ENCODE measurements at regions not wholly inside any gene's neighbourhood (a gene's known extent, or its start where the extent isn't known, plus 50 kb on each side); places are given as distances from the start of the nearest gene placed in this dataset.

DNA sequence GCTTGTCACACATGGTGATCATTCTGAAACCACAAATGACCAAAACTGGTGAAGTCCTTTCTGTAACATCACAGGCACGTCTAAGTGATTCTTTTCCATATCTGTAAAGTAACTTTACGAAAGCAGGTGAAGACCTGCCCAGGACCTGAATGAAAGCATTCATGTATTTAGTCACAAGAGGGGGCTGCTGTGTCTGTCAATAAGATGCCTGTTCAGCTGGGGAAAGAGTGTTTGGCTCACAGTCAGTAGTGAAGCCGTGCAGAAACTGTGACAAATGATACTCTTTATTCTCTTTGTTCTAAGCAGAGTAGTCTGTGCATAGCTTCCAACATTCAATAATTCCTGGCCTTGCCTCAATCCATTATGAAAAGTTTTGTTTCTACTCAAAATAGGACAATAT, 373.5 kb upstream of the OR4E1 start (continued):
- TF ChIP-seq, protein P1, sequence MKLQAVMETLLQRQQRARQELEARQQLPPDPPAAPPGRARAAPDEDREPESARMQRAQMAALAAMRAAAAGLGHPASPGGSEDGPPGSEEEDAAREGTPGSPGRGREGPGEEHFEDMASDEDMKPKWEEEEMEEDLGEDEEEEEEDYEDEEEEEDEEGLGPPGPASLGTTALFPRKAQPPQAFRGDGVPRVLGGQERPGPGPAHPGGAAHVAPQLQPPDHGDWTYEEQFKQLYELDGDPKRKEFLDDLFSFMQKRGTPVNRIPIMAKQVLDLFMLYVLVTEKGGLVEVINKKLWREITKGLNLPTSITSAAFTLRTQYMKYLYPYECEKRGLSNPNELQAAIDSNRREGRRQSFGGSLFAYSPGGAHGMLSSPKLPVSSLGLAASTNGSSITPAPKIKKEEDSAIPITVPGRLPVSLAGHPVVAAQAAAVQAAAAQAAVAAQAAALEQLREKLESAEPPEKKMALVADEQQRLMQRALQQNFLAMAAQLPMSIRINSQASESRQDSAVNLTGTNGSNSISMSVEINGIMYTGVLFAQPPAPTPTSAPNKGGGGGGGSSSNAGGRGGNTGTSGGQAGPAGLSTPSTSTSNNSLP (IDR thresholded peaks at IDR 0.05; ENCODE audit: low read depth, low read length): peak; percentile 46; the same call in 1 of the 2 replicates
- TF ChIP-seq ZNF678 (CRISPR knock-in tag; IDR thresholded peaks at IDR 0.05): no peak
- no peak for TF ChIP-seq SP2 (CRISPR knock-in tag; IDR thresholded peaks at IDR 0.05)
- no peak for TF ChIP-seq EZH2 (conservative IDR thresholded peaks at IDR 0.05; ENCODE audit: low read depth, low read length)
- TF ChIP-seq JARID2 (CRISPR knock-in tag; IDR thresholded peaks at IDR 0.05; ENCODE audit: insufficient replicate concordance): no peak
- TF ChIP-seq SMC3 (IDR thresholded peaks at IDR 0.05; ENCODE audit: low read length): peak; percentile 31; the same call in 1 of the 2 replicates
- no peak for TF ChIP-seq TCF7L2 (IDR thresholded peaks at IDR 0.05; ENCODE audit: low read depth, low read length)
- no peak for TF ChIP-seq ERF (CRISPR knock-in tag; IDR thresholded peaks at IDR 0.05)
- no peak for TF ChIP-seq POLR2AphosphoS2 (IDR thresholded peaks at IDR 0.05; ENCODE audit: low read depth, low read length)
- TF ChIP-seq, protein P2, sequence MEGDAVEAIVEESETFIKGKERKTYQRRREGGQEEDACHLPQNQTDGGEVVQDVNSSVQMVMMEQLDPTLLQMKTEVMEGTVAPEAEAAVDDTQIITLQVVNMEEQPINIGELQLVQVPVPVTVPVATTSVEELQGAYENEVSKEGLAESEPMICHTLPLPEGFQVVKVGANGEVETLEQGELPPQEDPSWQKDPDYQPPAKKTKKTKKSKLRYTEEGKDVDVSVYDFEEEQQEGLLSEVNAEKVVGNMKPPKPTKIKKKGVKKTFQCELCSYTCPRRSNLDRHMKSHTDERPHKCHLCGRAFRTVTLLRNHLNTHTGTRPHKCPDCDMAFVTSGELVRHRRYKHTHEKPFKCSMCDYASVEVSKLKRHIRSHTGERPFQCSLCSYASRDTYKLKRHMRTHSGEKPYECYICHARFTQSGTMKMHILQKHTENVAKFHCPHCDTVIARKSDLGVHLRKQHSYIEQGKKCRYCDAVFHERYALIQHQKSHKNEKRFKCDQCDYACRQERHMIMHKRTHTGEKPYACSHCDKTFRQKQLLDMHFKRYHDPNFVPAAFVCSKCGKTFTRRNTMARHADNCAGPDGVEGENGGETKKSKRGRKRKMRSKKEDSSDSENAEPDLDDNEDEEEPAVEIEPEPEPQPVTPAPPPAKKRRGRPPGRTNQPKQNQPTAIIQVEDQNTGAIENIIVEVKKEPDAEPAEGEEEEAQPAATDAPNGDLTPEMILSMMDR (CRISPR knock-in tag; IDR thresholded peaks at IDR 0.05): peak; percentile 64
- TF ChIP-seq FOXA1 (IDR thresholded peaks at IDR 0.05): no peak
- TF ChIP-seq FOXA1 (CRISPR knock-in tag; IDR thresholded peaks at IDR 0.05): peak; percentile 95
- TF ChIP-seq NR2C2 (CRISPR knock-in tag; IDR thresholded peaks at IDR 0.05; ENCODE audit: borderline replicate concordance): no peak
- no peak for TF ChIP-seq ZNF629 (CRISPR knock-in tag; conservative IDR thresholded peaks at IDR 0.05)

Data from HepG2 (cell line).